ENCODE measurements at regions not wholly inside any gene's neighbourhood (a gene's known extent, or its start where the extent isn't known, plus 50 kb on each side); places are given as distances from the start of the nearest gene placed in this dataset.

DNA sequence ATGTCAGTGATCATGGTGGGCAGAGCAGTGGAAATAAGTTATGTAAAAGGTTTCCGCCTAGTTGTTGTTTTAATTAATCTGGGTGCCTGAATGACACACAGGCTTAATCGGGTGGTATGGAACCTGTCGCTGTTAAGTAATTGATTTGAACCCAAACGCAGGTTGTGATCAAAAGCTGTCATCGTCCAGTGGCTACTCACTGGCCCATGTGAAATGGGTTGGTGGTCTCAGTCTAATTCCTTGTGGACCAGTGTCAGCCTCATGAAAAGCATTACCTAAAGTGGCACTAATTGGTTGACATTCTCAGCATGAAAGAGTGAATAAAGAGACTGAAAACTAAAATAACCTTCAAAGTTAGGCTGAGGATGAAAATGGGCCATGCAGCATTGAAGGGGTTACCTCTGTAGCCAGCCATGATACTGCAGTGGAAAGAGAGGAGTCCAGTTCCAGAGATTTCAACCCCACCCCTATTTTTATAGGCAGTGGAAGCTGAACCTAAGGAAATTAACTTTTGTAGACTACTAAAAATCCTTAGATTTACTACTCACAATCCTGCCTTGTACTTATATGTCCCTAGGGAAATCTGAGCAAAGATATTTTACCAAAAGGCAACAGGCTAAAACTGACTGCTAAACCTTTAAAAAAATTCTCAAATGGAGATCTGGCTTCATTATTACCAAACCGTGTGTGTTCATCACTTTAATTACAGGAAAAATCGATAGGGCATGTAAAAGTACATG lies 251.7 kb upstream of the TENM3 start:
- no peak for TF ChIP-seq CBX3 (IDR thresholded peaks at IDR 0.05; ENCODE audit: low read depth)
- TF ChIP-seq EGR1 (IDR thresholded peaks at IDR 0.05; ENCODE audit: low read depth): no peak
- no peak for TF ChIP-seq EZH2phosphoT487 (IDR thresholded peaks at IDR 0.05; ENCODE audit: borderline replicate concordance)
- no peak for TF ChIP-seq ATF3 (IDR thresholded peaks at IDR 0.05)
- H2AFZ ChIP-seq (ENCODE audit: low read depth, low read length, poor library complexity, severe bottlenecking): no peak overlapping the region

GRCh38 chr4:181998398-181999295 lies 244.6 kb upstream of the TENM3 start:
- CTCF ChIA-PET: interaction anchor here (0.8 kb wide), 1 partner anchor 91 kb away, joined by 3 read pairs; no protein-coding TSS in a partner anchor
- RAD21 ChIA-PET (ENCODE audit: low non-redundant PET in 1 of 2, low total read pairs in 2 of 2, uncharacterized antibody in 2 of 2, unreplicated experiment in 2 of 2): no interaction called here
- no TSS peak for BruUV-seq (replicated peaks)

More for the DNA sequence above, 251.7 kb upstream of the TENM3 start:
- ATAC-seq: no peak
- Histone ChIP-seq H3K27me3 (ENCODE audit: insufficient read depth, low read length) (peaks cover 2% of the 10 kb centered on the region), H3K4me3 (replicated peaks in 1 of 2; ENCODE audit: low read depth in 1 of 2, low read length in 2 of 2) (no peak overlapping the region), H3K4me2 (ENCODE audit: low read length) (no peak overlapping the region), H3K9ac (ENCODE audit: low read length) (no peak overlapping the region), H3K27ac (ENCODE audit: low read depth, low read length) (no peak overlapping the region), H3K79me2 (ENCODE audit: insufficient read depth, low read length) (no peaks in the 10 kb centered on the region), H3K9me2 (ENCODE audit: insufficient read depth) (no peaks in the 10 kb centered on the region), H3K4me1 (ENCODE audit: control insufficient read depth in 1 of 2, insufficient read depth in 2 of 2, low read length in 2 of 2) (no peaks in the 10 kb centered on the region), H3K9me3 (ENCODE audit: control insufficient read depth in 1 of 2, insufficient read depth in 1 of 2, low read depth in 1 of 2, low read length in 2 of 2) (no peaks in the 10 kb centered on the region), H4K20me1 (ENCODE audit: insufficient read depth) (no peaks in the 10 kb centered on the region), H3K36me3 (ENCODE audit: control insufficient read depth in 1 of 2, insufficient read depth in 2 of 2, low read length in 2 of 2) (no peaks in the 10 kb centered on the region)
- no TSS peak for BruUV-seq (replicated peaks)
- no peak for DNase-seq (ENCODE audit: low read depth, low spot score)
- ChIA-PET RAD21 (ENCODE audit: low non-redundant PET in 1 of 2, low total read pairs in 2 of 2, uncharacterized antibody in 2 of 2, unreplicated experiment in 2 of 2) (no interaction called here), POLR2A (no interaction called here), CTCF (no interaction called here)
- intact Hi-C loops (cut with micrococcal nuclease): no loop called here

More at GRCh38 chr4:181998398-181999295, 244.6 kb upstream of the TENM3 start:
- Histone ChIP-seq H3K9ac (ENCODE audit: low read length) (no peak overlapping the region), H3K27ac (ENCODE audit: low read depth, low read length) (no peak overlapping the region), H3K36me3 (ENCODE audit: control insufficient read depth in 1 of 2, insufficient read depth in 2 of 2, low read length in 2 of 2) (no peaks in the 10 kb centered on the region), H3K27me3 (ENCODE audit: insufficient read depth, low read length) (no peaks in the 10 kb centered on the region), H3K4me2 (ENCODE audit: low read length) (no peak overlapping the region), H3K9me3 (ENCODE audit: control insufficient read depth in 1 of 2, insufficient read depth in 1 of 2, low read depth in 1 of 2, low read length in 2 of 2) (no peaks in the 10 kb centered on the region), H3K79me2 (ENCODE audit: insufficient read depth, low read length) (no peaks in the 10 kb centered on the region), H4K20me1 (ENCODE audit: insufficient read depth) (no peaks in the 10 kb centered on the region), H3K4me3 (replicated peaks in 1 of 2; ENCODE audit: low read depth in 1 of 2, low read length in 2 of 2) (no peak overlapping the region), H2AFZ (ENCODE audit: low read depth, low read length, poor library complexity, severe bottlenecking) (no peak overlapping the region), H3K9me2 (ENCODE audit: insufficient read depth) (no peaks in the 10 kb centered on the region), H3K4me1 (ENCODE audit: control insufficient read depth in 1 of 2, insufficient read depth in 2 of 2, low read length in 2 of 2) (no peaks in the 10 kb centered on the region)
- DNase-seq (ENCODE audit: low read depth, low spot score) (no peak), ATAC-seq (0 out of 2 replicates have a peak, but pooled peaks have one; percentile 49)
- POLR2A ChIA-PET: interaction anchor here (0.6 kb wide), 1 partner anchor 1610 kb away, joined by 4 read pairs; no protein-coding TSS in a partner anchor
- TF ChIP-seq, protein P1, sequence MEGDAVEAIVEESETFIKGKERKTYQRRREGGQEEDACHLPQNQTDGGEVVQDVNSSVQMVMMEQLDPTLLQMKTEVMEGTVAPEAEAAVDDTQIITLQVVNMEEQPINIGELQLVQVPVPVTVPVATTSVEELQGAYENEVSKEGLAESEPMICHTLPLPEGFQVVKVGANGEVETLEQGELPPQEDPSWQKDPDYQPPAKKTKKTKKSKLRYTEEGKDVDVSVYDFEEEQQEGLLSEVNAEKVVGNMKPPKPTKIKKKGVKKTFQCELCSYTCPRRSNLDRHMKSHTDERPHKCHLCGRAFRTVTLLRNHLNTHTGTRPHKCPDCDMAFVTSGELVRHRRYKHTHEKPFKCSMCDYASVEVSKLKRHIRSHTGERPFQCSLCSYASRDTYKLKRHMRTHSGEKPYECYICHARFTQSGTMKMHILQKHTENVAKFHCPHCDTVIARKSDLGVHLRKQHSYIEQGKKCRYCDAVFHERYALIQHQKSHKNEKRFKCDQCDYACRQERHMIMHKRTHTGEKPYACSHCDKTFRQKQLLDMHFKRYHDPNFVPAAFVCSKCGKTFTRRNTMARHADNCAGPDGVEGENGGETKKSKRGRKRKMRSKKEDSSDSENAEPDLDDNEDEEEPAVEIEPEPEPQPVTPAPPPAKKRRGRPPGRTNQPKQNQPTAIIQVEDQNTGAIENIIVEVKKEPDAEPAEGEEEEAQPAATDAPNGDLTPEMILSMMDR (IDR thresholded peaks at IDR 0.05 in 2 of 3, conservative IDR thresholded peaks at IDR 0.05 in 1 of 3; ENCODE audit: borderline replicate concordance in 1 of 3, insufficient read depth in 1 of 3, low read depth in 2 of 3, low read length in 2 of 3): peak in 1 of 3 experiments; percentile 21; a peak in 1 of 6 replicates
- no peak for TF ChIP-seq YY1 (IDR thresholded peaks at IDR 0.05; ENCODE audit: extremely low read depth, insufficient replicate concordance, low read depth, low read length)
- intact Hi-C loops (cut with micrococcal nuclease): no loop called here

Data from HCT116 (cell line).